ENCODE measurements at regions not wholly inside any gene's neighbourhood (a gene's known extent, or its start where the extent isn't known, plus 50 kb on each side); places are given as distances from the start of the nearest gene placed in this dataset.
A peak's percentile ranks its signal among the peaks of the same experiment; 100 is the strongest.

GRCh38 chr4:89439533-89439932, 131.9 kb upstream of the GPRIN3 start:
- DNase-seq (ENCODE audit: low read depth in 3 of 3, low spot score in 2 of 3): no peak

- no peak for DNase-seq (ENCODE audit: low read depth in 3 of 3, low spot score in 2 of 3)
Measured at GRCh38 chr4:89438102-89438831, 130.7 kb upstream of the GPRIN3 start.

GRCh38 chr4:89434364-89434988, 126.9 kb upstream of the GPRIN3 start:
- peak; percentile 10 to 19 (median 12) for DNase-seq (ENCODE audit: low read depth in 3 of 3, low spot score in 2 of 3)

GRCh38 chr4:89427782-89428181, 120.2 kb upstream of the GPRIN3 start:
- no peak for DNase-seq (ENCODE audit: low read depth in 3 of 3, low spot score in 2 of 3)

GRCh38 chr4:89425023-89425422, 117.4 kb upstream of the GPRIN3 start:
- DNase-seq (ENCODE audit: low read depth in 3 of 3, low spot score in 2 of 3): no peak

GRCh38 chr4:89422441-89422990, 114.9 kb upstream of the GPRIN3 start:
- DNase-seq (ENCODE audit: low read depth in 3 of 3, low spot score in 2 of 3): no peak

GRCh38 chr4:89420507-89420906, 112.9 kb upstream of the GPRIN3 start:
- DNase-seq (ENCODE audit: low read depth in 3 of 3, low spot score in 2 of 3): no peak

- DNase-seq (ENCODE audit: low read depth in 3 of 3, low spot score in 2 of 3): no peak
Measured at GRCh38 chr4:89419111-89419695, 111.6 kb upstream of the GPRIN3 start.

- DNase-seq (ENCODE audit: low read depth in 3 of 3, low spot score in 2 of 3): no peak
Measured at GRCh38 chr4:89416960-89417359, 109.4 kb upstream of the GPRIN3 start.

GRCh38 chr4:89413518-89413917, 105.9 kb upstream of the GPRIN3 start:
- no peak for DNase-seq (ENCODE audit: low read depth in 3 of 3, low spot score in 2 of 3)

GRCh38 chr4:89411539-89412309, 104.1 kb upstream of the GPRIN3 start:
- DNase-seq (ENCODE audit: low read depth in 3 of 3, low spot score in 2 of 3): no peak

- no peak for DNase-seq (ENCODE audit: low read depth in 3 of 3, low spot score in 2 of 3)
Measured at GRCh38 chr4:89410687-89411086, 103.1 kb upstream of the GPRIN3 start.

GRCh38 chr4:89404530-89404929, 96.9 kb upstream of the GPRIN3 start:
- DNase-seq (ENCODE audit: low read depth in 3 of 3, low spot score in 2 of 3): no peak

GRCh38 chr4:89403826-89404225, 96.2 kb upstream of the GPRIN3 start:
- no peak for DNase-seq (ENCODE audit: low read depth in 3 of 3, low spot score in 2 of 3)

GRCh38 chr4:89400287-89401035, 92.9 kb upstream of the GPRIN3 start:
- DNase-seq (ENCODE audit: low read depth in 3 of 3, low spot score in 2 of 3): no peak

GRCh38 chr4:89398644-89399043, 91.0 kb upstream of the GPRIN3 start:
- DNase-seq (ENCODE audit: low read depth in 3 of 3, low spot score in 2 of 3): no peak

- DNase-seq (ENCODE audit: low read depth in 3 of 3, low spot score in 2 of 3): no peak
Measured at GRCh38 chr4:89398146-89398545, 90.5 kb upstream of the GPRIN3 start.

GRCh38 chr4:89397441-89397840, 89.8 kb upstream of the GPRIN3 start:
- no peak for DNase-seq (ENCODE audit: low read depth in 3 of 3, low spot score in 2 of 3)

- no peak for DNase-seq (ENCODE audit: low read depth in 3 of 3, low spot score in 2 of 3)
Measured at GRCh38 chr4:89382439-89382838, 74.8 kb upstream of the GPRIN3 start.

- no peak for DNase-seq (ENCODE audit: low read depth in 3 of 3, low spot score in 2 of 3)
Measured at GRCh38 chr4:89380980-89381379, 73.4 kb upstream of the GPRIN3 start.
